Osteocyte (in vitro differentiated cells): ENCODE measurements at regions not wholly inside any gene's neighbourhood (a gene's known extent, or its start where the extent isn't known, plus 50 kb on each side); places are given as distances from the start of the nearest gene placed in this dataset.

Experiments used
- DNase-seq: peaks from one replicate; pipeline ENCODE4 v3.0.0; 2021; ENCODE audit warnings: mixed read lengths; ENCODE audit not compliant: unreplicated experiment; ENCODE audit errors: extremely low spot score
- H3K27ac Mint-ChIP-seq: one replicate; pipeline ENCODE4 v1.8.0; 2021; ENCODE audit warnings: mild to moderate bottlenecking, mixed read lengths; ENCODE audit not compliant: unreplicated experiment
- H3K27me3 Mint-ChIP-seq: one replicate; pipeline ENCODE4 v1.8.0; 2021; ENCODE audit warnings: mixed read lengths; ENCODE audit not compliant: unreplicated experiment
- H3K36me3 Mint-ChIP-seq: one replicate; pipeline ENCODE4 v1.8.0; 2021; ENCODE audit warnings: mixed read lengths; ENCODE audit not compliant: unreplicated experiment
- H3K4me1 Mint-ChIP-seq: one replicate; pipeline ENCODE4 v1.8.0; 2021; ENCODE audit warnings: mixed read lengths; ENCODE audit not compliant: unreplicated experiment
- H3K4me3 Mint-ChIP-seq: one replicate; pipeline ENCODE4 v1.8.0; 2021; ENCODE audit warnings: mild to moderate bottlenecking, moderate library complexity, mixed read lengths; ENCODE audit not compliant: unreplicated experiment
- H3K9me3 Mint-ChIP-seq: one replicate; pipeline ENCODE4 v1.8.0; 2021; ENCODE audit warnings: mixed read lengths; ENCODE audit not compliant: unreplicated experiment
- TF ChIP-seq, protein P1 (sequence below): fragments of 200-600 bp; sonication (generic); IDR thresholded peaks from 2 replicates; pipeline ENCODE4 v1.5.0; 2021; ENCODE audit warnings: antibody characterized with exemption, mild to moderate bottlenecking, moderate library complexity

DNA sequence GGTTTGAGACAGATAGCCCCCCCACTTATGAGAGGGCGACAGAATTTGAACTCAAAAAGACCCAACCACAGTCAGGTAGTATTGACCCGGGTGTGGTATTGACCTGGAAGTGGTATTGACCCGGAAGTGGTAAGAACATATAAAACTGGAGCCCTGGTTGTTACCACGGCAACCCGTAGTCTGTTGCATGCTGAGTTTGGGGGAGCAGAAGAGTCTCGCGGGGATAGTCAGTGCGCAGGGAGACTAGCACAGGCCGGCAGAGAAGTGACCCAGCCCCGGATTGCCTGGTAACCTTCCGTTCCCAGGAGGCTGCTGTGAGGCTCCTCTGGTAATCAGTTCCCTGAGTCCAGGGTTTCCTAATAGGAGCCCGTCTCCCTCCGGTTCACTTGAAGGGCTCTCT is 96.2 kb downstream of the SNX5 start:
- no peak for DNase-seq
- TF ChIP-seq, protein P1, sequence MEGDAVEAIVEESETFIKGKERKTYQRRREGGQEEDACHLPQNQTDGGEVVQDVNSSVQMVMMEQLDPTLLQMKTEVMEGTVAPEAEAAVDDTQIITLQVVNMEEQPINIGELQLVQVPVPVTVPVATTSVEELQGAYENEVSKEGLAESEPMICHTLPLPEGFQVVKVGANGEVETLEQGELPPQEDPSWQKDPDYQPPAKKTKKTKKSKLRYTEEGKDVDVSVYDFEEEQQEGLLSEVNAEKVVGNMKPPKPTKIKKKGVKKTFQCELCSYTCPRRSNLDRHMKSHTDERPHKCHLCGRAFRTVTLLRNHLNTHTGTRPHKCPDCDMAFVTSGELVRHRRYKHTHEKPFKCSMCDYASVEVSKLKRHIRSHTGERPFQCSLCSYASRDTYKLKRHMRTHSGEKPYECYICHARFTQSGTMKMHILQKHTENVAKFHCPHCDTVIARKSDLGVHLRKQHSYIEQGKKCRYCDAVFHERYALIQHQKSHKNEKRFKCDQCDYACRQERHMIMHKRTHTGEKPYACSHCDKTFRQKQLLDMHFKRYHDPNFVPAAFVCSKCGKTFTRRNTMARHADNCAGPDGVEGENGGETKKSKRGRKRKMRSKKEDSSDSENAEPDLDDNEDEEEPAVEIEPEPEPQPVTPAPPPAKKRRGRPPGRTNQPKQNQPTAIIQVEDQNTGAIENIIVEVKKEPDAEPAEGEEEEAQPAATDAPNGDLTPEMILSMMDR = no peak
- H3K27ac Mint-ChIP-seq = no peak overlapping the region
- peaks cover 32% of the 10 kb centered on the region for H3K4me1 Mint-ChIP-seq
- no peaks in the 10 kb centered on the region for H3K9me3 Mint-ChIP-seq
- H3K27me3 Mint-ChIP-seq = peaks cover 17% of the 10 kb centered on the region
- no peaks in the 10 kb centered on the region for H3K36me3 Mint-ChIP-seq
- H3K4me3 Mint-ChIP-seq = no peak overlapping the region

- no peak for DNase-seq
- Mint-ChIP-seq H3K27ac (no peak overlapping the region), H3K9me3 (no peaks in the 10 kb centered on the region), H3K27me3 (peaks cover 17% of the 10 kb centered on the region), H3K36me3 (no peaks in the 10 kb centered on the region), H3K4me3 (no peak overlapping the region), H3K4me1 (peaks cover 32% of the 10 kb centered on the region)
- TF ChIP-seq, protein P1 = no peak
Measured at GRCh38 chr20:17871886-17872285, 96.7 kb downstream of the SNX5 start.

- Mint-ChIP-seq H3K27ac (no peak overlapping the region), H3K36me3 (no peaks in the 10 kb centered on the region), H3K27me3 (peaks cover 16% of the 10 kb centered on the region), H3K4me3 (no peak overlapping the region), H3K4me1 (peaks cover 29% of the 10 kb centered on the region), H3K9me3 (no peaks in the 10 kb centered on the region)
- TF ChIP-seq, protein P1 = no peak
- DNase-seq = no peak
Measured at GRCh38 chr20:17871181-17871580, 97.4 kb downstream of the SNX5 start.

GRCh38 chr20:17870086-17870740 is 98.4 kb downstream of the SNX5 start:
- DNase-seq = no peak
- Mint-ChIP-seq H3K27ac (no peak overlapping the region), H3K27me3 (peaks cover 16% of the 10 kb centered on the region), H3K9me3 (no peaks in the 10 kb centered on the region), H3K4me1 (peaks cover 19% of the 10 kb centered on the region), H3K36me3 (no peaks in the 10 kb centered on the region), H3K4me3 (no peak overlapping the region)
- TF ChIP-seq, protein P1 = no peak

- TF ChIP-seq, protein P1 = no peak
Measured at GRCh38 chr20:17869295-17869994, 99.1 kb downstream of the SNX5 start.

More at GRCh38 chr20:17869295-17869994, 99.1 kb downstream of the SNX5 start:
- no peaks in the 10 kb centered on the region for H3K9me3 Mint-ChIP-seq
- no peak overlapping the region for H3K4me3 Mint-ChIP-seq
- DNase-seq = no peak
- peaks cover 12% of the 10 kb centered on the region for H3K4me1 Mint-ChIP-seq
- no peaks in the 10 kb centered on the region for H3K36me3 Mint-ChIP-seq
- peaks cover 16% of the 10 kb centered on the region for H3K27me3 Mint-ChIP-seq
- H3K27ac Mint-ChIP-seq = no peak overlapping the region
